VCaP (cell line): ENCODE measurements at regions not wholly inside any gene's neighbourhood (a gene's known extent, or its start where the extent isn't known, plus 50 kb on each side); places are given as distances from the start of the nearest gene placed in this dataset.

Experiments
- H3K27ac ChIP-seq: fragments of 450-650 bp; 2 replicates; pipeline ENCODE4 v1.5.1; 2017
- CTCF ChIP-seq: fragments of 450-650 bp; conservative IDR thresholded peaks from 2 replicates; pipeline ENCODE4 v1.5.1; 2017; ENCODE audit warnings: mild to moderate bottlenecking, moderate library complexity

- TF ChIP-seq CTCF, result no peak
- H3K27ac ChIP-seq, result no peak overlapping the region
Observed at GRCh38 chr2:3045318-3045921, 332.2 kb downstream of the EIPR1 start.

GRCh38 chr2:3044587-3045317, 332.9 kb downstream of the EIPR1 start:
- H3K27ac ChIP-seq, result no peak overlapping the region
- no peak for TF ChIP-seq CTCF

DNA sequence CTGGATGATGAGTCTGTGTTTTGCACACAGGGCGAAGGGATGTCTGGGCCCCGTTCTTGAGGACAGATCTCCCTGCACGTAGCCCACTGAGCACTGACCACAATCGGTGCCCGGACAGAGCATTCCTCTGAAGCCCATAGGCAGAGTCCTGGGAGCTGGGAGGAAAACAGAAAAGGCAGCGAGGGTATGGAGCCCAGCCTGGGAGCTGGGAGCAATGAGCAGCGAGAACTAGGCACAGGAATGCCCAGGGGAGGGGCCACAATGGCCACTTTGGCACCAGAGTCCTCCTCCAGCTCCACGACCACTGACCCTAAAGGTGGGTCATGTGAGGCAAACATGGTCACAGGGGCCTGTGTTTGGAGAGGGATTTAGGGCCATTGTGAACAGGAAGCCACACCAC, 333.9 kb downstream of the EIPR1 start:
- no peak overlapping the region for H3K27ac ChIP-seq
- no peak for TF ChIP-seq CTCF

DNA sequence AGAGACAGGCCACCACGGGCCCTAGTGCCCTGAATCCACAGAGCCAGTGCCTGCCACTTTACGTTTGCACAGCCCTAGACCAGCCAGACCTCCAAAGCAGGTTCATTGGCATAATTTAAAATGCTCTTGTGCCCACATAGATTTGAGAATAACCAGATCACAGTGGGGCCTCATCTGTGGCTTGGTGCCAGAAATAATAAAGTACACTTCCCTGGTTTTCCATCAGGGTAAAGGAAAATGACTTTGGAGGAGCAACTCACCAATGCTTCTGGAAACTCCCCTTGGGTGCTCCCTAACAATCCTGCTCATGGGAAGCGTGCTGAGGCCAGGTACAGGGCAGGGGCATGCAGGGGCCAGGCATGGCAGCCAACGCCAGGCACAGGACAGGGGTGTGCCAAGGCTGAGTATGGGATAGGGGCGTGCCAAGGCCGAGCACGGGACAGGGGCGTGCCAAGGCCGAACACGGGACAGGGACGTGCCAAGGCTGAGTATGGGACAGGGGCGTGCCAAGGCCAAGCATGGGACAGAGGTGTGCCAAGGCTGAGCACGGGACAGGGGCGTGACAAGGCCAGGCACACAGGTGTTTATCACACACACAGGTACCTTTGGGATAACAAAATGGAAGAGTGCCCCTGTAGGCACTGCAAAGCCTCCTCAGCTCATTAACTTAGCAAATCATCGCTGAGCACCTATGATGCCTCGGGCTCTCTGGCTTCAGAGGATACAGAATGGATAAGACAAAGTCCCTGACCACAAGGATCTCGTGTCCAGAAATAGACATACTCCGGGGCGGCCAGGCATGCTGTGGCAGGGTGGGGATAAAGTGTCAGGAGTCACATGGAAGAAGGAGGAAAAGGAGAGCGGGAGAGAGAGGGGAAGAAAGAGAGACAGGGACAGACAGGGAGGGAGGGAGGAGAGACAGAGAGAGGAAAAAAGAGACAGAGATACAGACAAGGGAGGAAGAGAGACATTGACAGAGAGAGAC, 334.7 kb downstream of the EIPR1 start:
- no peak for TF ChIP-seq CTCF
- no peak overlapping the region for H3K27ac ChIP-seq

- no peak for TF ChIP-seq CTCF
- no peak overlapping the region for H3K27ac ChIP-seq
Observed at GRCh38 chr2:3041841-3042600, 335.6 kb downstream of the EIPR1 start.

DNA sequence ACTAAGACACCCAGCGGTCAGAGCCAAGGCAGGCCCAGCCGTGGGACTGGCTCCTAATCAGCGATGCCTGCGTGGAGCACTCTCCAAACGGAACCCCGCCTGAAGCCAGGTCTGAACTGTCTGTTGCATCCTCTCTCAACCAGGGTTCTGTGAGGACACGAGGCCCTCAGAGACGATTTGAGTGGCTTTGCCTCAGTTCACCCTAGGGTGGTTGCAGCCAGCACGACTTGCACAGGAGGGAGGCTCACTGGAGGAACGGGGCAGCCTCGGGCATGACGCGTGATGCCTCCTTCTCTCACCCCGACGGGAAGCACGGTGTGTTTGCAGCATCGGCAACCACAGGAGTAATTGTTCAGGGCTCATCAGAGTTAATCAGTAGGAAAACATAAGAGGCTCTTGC, 336.4 kb downstream of the EIPR1 start:
- TF ChIP-seq CTCF, result no peak
- H3K27ac ChIP-seq, result no peak overlapping the region
